ENCODE measurements at regions not wholly inside any gene's neighbourhood (a gene's known extent, or its start where the extent isn't known, plus 50 kb on each side); places are given as distances from the start of the nearest gene placed in this dataset.

DNA sequence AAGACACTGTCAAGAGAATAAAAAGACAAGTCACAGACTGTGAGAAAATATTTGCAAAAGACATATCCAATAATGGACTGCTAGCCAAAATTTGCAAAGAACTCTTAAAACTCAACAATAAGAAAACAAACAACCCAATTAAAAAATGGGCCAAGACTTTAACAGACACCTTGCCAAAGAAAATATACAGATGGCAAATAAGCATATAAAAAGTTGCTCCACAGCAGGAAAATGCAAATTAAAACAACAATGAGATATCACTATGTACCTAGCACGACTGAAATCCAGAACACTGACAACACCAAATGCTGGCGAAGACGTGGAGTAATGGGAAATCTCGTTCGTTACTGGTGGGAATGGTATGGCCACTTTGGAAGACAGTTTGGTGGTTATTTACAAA, 228.9 kb downstream of the TTC8 start:
- POLR2A ChIA-PET = no interaction called here
- CTCF ChIA-PET = no interaction called here
- H3K27me3 Mint-ChIP-seq (ENCODE audit: low read depth) = peaks cover 11% of the 10 kb centered on the region

DNA sequence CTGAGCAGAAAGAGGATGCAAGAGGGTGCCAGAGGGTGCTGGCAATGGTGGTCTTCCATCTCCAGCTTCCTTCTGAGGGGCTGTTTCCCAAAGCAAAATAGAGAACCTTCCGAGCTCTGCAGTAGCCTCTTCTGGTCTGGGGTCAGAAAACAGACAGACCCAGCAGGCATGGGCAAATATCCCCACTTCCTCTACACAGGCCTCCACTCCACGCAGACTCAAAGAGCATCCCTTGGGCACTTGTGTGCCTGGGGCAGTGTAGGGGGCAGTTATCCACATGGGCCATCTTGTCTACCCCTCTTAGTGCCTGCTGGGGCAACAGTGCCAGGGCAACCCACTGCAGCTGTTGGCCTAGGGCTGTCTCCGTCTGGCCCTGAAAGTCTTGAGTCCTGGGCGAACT, 231.9 kb downstream of the TTC8 start:
- ChIA-PET POLR2A (no interaction called here), CTCF (no interaction called here)
- ATAC-seq = no peak
- H3K36me3 Mint-ChIP-seq (ENCODE audit: low read depth) = no peaks in the 10 kb centered on the region
- no peak overlapping the region for H3K27ac Mint-ChIP-seq
- no peak overlapping the region for H3K4me3 Mint-ChIP-seq
- H3K4me1 Mint-ChIP-seq (ENCODE audit: low read depth) = no peaks in the 10 kb centered on the region
- no peak for DNase-seq
- H3K9me3 Mint-ChIP-seq (ENCODE audit: insufficient read depth) = peaks cover 6% of the 10 kb centered on the region
- H3K27me3 Mint-ChIP-seq (ENCODE audit: low read depth) = no peaks in the 10 kb centered on the region

More for the DNA sequence above, 228.9 kb downstream of the TTC8 start:
- Mint-ChIP-seq H3K36me3 (ENCODE audit: low read depth) (no peaks in the 10 kb centered on the region), H3K27ac (no peak overlapping the region), H3K4me1 (ENCODE audit: low read depth) (no peaks in the 10 kb centered on the region), H3K9me3 (ENCODE audit: insufficient read depth) (peaks cover 6% of the 10 kb centered on the region), H3K4me3 (no peak overlapping the region)
- no peak for DNase-seq
- no peak for ATAC-seq

DNA sequence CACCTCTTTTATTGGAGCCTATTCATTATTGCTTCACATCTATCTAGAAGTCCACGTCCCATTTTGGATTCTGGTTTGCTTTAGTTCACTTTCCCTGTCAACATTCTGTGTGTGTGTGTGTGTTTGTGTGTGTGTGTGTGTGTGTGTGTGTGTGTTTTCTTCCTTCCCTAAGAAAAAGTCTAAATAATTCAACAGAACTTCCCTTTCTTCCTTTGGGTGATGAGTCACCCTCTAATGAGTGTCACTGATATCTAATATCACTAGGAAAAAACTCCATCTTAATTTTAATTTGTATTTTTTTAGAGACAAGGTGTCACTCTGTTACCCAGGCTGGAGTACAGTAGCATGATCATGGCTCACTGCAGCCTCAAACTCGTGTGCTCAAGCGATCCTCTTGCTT, 234.2 kb downstream of the TTC8 start:
- Mint-ChIP-seq H3K4me1 (ENCODE audit: low read depth) (no peaks in the 10 kb centered on the region), H3K27me3 (ENCODE audit: low read depth) (peaks cover 11% of the 10 kb centered on the region)
- ATAC-seq = no peak

DNA sequence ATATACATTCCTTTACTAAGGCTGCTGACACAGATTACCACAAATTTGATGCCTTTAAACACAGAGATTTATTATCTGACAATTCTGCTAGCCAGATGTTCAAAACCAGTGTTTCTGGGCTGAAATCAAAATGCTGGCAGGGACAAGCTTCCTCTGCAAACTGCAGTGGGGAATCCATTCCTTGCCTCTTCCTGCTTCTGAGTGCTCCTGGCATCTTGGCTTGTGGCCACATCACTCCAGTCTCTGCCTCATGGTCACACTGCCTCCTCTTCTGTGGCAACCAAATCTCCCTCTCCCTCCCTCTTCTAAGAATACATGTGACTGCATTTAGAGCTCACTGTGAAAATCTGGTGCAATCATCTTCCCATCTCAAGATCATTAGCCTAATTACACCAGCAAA, 235.7 kb downstream of the TTC8 start:
- ATAC-seq = no peak

More for the DNA sequence above, 234.2 kb downstream of the TTC8 start:
- no peaks in the 10 kb centered on the region for H3K36me3 Mint-ChIP-seq (ENCODE audit: low read depth)
- no peak for DNase-seq
- H3K9me3 Mint-ChIP-seq (ENCODE audit: insufficient read depth) = no peaks in the 10 kb centered on the region
- no peak overlapping the region for H3K27ac Mint-ChIP-seq
- H3K4me3 Mint-ChIP-seq = no peak overlapping the region
- CTCF ChIA-PET = no interaction called here
- POLR2A ChIA-PET = no interaction called here

DNA sequence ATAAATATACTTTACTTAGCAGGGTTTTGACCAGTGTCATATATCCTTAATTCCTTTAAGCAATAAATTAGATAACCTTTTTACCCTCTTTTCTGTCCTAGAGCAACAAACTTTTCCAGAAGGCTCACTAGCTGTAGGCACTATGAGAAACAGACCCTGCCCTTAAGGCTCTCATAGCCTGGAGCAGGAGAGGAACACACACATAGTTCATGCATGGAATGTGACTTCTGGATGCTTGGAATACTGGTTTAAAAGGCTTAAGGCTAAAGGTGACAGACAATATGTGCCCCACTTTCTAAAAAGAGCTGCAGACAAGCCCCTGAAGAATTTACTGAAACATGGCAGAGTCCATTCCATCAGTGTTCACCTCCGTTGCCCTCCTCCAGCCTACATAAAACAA, 237.2 kb downstream of the TTC8 start:
- POLR2A ChIA-PET = no interaction called here
- ATAC-seq (no peak), DNase-seq (no peak)
- H3K4me1 Mint-ChIP-seq (ENCODE audit: low read depth) = peaks cover 3% of the 10 kb centered on the region
- H3K9me3 Mint-ChIP-seq (ENCODE audit: insufficient read depth) = no peaks in the 10 kb centered on the region
- H3K4me3 Mint-ChIP-seq = no peak overlapping the region
- H3K36me3 Mint-ChIP-seq (ENCODE audit: low read depth) = no peaks in the 10 kb centered on the region
- CTCF ChIA-PET = no interaction called here
- no peak overlapping the region for H3K27ac Mint-ChIP-seq
- H3K27me3 Mint-ChIP-seq (ENCODE audit: low read depth) = peaks cover 15% of the 10 kb centered on the region

More for the DNA sequence above, 235.7 kb downstream of the TTC8 start:
- ChIA-PET POLR2A (interaction anchor here (0.5 kb wide), 1 partner anchor 12 kb away, joined by 3 read pairs; no protein-coding TSS in a partner anchor), CTCF (no interaction called here)
- Mint-ChIP-seq H3K27me3 (ENCODE audit: low read depth) (peaks cover 12% of the 10 kb centered on the region), H3K4me3 (no peak overlapping the region), H3K9me3 (ENCODE audit: insufficient read depth) (no peaks in the 10 kb centered on the region), H3K27ac (no peak overlapping the region), H3K4me1 (ENCODE audit: low read depth) (no peaks in the 10 kb centered on the region), H3K36me3 (ENCODE audit: low read depth) (no peaks in the 10 kb centered on the region)
- DNase-seq = no peak

DNA sequence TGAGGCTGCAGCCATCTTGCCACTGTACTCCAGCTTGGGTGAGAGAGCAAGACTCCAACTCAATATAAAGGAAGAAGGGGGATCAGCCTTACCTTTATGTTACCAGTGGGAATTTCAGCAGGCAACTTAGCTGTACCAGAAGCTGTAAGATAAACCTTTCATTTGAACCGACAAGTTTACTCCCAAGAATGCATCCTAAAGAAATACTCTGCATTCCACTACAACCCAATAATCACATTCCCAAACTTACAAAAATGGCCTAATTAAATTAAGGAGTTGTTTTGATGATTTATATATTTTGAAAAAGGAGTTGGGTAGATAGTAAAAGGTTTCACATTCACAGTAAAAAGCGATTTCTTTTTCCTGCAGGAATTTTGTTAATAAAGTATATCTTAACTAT, 241.4 kb downstream of the TTC8 start:
- CTCF ChIA-PET = no interaction called here

DNA sequence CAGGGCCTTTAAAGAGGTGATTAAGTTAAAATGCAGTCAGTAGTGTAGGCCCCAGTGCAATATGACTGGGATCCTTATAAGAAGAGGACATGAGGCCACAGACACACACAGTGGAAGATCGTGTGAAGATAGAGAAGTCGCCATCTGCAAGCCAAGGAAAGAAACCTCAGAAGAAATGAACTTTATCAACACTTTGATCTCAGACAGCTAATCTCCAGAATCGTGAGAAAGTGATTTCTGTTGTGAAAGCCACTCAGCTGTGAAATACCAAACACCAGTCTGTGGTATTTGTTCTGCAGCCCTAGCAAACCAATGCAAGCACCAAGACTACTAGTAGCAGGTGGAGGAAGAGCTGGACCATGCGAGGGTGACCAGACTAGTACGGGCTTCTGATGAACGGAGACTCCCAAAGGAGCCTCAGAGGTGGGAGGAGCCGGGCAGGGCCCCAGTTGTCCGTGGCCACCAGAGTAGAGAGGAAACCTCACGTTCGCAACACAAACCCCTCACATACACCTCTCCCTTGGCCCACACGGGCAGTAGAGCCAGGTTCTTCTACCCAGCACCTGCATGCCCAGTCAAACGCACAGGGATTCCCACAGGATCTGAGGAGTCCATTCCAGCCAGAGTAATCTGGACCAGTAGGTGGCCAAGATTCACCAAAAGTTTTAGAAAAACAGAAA, 243.0 kb downstream of the TTC8 start:
- H3K27me3 Mint-ChIP-seq (ENCODE audit: low read depth) = peaks cover 23% of the 10 kb centered on the region
- H3K36me3 Mint-ChIP-seq (ENCODE audit: low read depth) = no peaks in the 10 kb centered on the region
- ATAC-seq (peak; percentile 90), DNase-seq (peak; percentile 46)
- no peak overlapping the region for H3K4me3 Mint-ChIP-seq
- H3K27ac Mint-ChIP-seq = no peak overlapping the region
- ChIA-PET CTCF (interaction anchor here (1.0 kb wide), 1 partner anchor 848 kb away, joined by 3 read pairs; no protein-coding TSS in a partner anchor), POLR2A (no interaction called here)
- peaks cover 15% of the 10 kb centered on the region for H3K4me1 Mint-ChIP-seq (ENCODE audit: low read depth)
- H3K9me3 Mint-ChIP-seq (ENCODE audit: insufficient read depth) = no peaks in the 10 kb centered on the region

More for the DNA sequence above, 241.4 kb downstream of the TTC8 start:
- POLR2A ChIA-PET = no interaction called here
- Mint-ChIP-seq H3K27ac (no peak overlapping the region), H3K27me3 (ENCODE audit: low read depth) (peaks cover 21% of the 10 kb centered on the region), H3K36me3 (ENCODE audit: low read depth) (no peaks in the 10 kb centered on the region), H3K9me3 (ENCODE audit: insufficient read depth) (no peaks in the 10 kb centered on the region), H3K4me1 (ENCODE audit: low read depth) (peaks cover 15% of the 10 kb centered on the region), H3K4me3 (no peak overlapping the region)
- ATAC-seq (no peak), DNase-seq (no peak)

DNA sequence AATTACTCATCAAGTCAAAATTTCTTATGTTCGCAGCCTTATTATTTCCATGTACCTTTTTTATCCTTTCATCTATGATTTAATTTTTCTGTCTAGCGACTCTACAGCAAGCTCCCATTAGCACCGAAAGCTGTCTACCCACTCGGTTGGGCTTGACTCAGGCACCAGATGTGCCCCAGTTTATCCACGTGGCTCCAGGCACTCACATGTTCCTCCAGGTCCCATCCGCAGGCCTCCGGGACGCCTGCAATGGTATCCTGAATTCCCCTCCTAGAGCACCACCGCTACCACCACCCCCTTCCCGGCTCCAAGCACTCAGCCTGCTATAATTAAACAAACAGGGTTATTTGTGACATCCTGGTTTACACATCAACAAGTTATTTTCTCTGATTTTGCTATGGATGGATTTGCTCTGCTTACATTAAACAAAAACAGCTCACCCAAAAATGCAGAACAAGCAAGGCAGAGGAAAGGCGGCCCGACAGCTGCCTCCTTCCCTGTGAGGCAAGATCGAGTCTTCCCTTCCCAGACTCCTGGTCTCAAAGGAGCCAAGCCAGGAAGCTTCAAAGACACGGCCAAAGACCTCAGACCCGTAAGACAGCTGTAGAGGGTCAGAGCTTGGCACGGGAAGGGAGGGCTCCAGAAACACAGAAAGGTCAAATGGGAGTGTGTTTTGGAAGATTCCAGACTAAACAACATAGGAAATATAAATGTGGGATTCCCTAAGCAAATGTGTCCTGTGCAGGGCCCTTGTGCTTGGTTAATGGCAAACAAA, 253.8 kb downstream of the TTC8 start:
- ChIA-PET POLR2A (interaction anchor here (0.6 kb wide), 1 partner anchor 35 kb away, joined by 3 read pairs; no protein-coding TSS in a partner anchor), CTCF (no interaction called here)
- Mint-ChIP-seq H3K36me3 (ENCODE audit: low read depth) (no peaks in the 10 kb centered on the region), H3K27ac (no peak overlapping the region), H3K4me1 (ENCODE audit: low read depth) (no peaks in the 10 kb centered on the region), H3K9me3 (ENCODE audit: insufficient read depth) (no peaks in the 10 kb centered on the region), H3K27me3 (ENCODE audit: low read depth) (peaks cover 16% of the 10 kb centered on the region), H3K4me3 (no peak overlapping the region)
- ATAC-seq = no peak
- DNase-seq = no peak

DNA sequence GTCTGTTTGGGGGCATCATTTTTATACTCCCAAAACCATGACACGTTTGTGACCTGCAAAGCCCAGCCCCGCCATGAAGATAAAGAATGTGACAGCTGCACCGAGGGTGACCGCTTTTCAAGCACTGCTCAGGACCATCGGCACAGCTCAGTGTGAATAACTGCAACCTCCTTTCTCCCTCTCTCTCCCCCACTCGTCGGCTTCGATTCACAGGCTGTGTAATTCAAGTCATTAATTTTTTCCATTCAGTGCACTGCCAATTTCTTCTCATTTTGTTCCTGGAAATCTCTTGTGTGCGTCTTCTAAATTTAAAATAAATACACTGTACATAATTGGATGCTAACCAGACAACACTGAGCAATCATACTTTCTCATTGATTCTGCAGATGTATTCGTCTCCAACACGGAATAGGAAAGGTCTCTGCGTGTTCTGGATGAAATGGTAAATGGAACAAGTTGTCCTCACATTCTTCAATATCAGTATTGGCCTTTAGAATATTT, 260.8 kb downstream of the TTC8 start:
- Mint-ChIP-seq H3K9me3 (ENCODE audit: insufficient read depth) (no peaks in the 10 kb centered on the region), H3K4me3 (no peak overlapping the region), H3K36me3 (ENCODE audit: low read depth) (no peaks in the 10 kb centered on the region), H3K4me1 (ENCODE audit: low read depth) (no peaks in the 10 kb centered on the region), H3K27me3 (ENCODE audit: low read depth) (peaks cover 3% of the 10 kb centered on the region), H3K27ac (no peak overlapping the region)
- CTCF ChIA-PET = no interaction called here
- no peak for DNase-seq
- no peak for ATAC-seq
- POLR2A ChIA-PET = no interaction called here

DNA sequence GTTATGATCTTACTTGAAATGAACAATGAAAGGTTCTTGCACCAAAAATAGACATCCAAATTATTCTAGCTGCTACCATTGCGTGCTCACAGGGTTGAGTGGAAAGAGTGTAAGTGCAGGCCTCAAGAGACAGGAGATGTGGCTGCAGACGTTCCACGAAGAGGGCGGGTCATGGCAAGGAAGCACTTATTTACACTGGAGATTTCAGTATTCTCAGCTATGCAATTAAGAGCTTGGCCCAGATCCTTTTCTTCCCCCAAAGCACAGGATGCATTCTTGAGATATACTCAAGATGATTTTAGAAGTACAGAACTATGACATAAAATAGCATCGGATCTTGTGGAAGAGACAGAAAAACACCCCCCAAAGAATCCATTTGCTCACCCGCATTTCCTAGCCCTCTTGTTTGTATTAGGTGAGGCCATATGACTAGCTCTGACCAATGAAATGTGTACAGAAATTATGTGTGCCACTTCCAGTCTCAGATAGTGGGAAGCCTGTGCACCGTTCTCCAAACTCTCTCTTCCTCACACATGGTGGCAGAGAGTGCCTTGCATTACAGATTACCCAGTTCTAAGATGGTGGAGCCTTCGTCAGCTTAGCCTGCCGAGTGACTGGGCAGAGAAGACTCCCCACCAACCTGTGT, 261.4 kb downstream of the TTC8 start:
- ChIA-PET POLR2A (no interaction called here), CTCF (no interaction called here)
- Mint-ChIP-seq H3K27ac (no peak overlapping the region), H3K4me3 (no peak overlapping the region), H3K27me3 (ENCODE audit: low read depth) (peaks cover 3% of the 10 kb centered on the region), H3K36me3 (ENCODE audit: low read depth) (no peaks in the 10 kb centered on the region), H3K9me3 (ENCODE audit: insufficient read depth) (no peaks in the 10 kb centered on the region), H3K4me1 (ENCODE audit: low read depth) (no peaks in the 10 kb centered on the region)
- ATAC-seq (no peak), DNase-seq (no peak)

DNA sequence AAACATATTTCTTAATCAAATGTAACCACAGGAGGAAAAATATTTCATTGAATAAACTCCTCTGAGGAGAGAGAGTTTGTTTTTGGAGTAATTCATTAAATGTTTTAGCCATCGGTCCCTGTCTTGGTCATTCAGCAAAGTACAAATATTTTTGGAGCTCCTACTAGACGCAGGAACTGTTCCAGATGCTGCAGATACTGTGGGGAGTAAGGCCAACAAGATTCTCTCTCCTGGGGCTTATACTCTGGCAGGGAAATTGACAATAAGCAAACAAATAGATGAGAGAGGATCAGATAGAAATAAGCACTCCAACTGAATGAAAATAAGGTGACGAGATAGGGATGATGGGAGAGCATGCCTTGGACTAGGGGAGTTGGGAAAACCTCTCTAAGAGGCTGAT, 264.1 kb downstream of the TTC8 start:
- Mint-ChIP-seq H3K27me3 (ENCODE audit: low read depth) (peaks cover 6% of the 10 kb centered on the region), H3K4me3 (no peak overlapping the region), H3K36me3 (ENCODE audit: low read depth) (no peaks in the 10 kb centered on the region), H3K9me3 (ENCODE audit: insufficient read depth) (peaks cover 7% of the 10 kb centered on the region), H3K27ac (no peak overlapping the region), H3K4me1 (ENCODE audit: low read depth) (no peaks in the 10 kb centered on the region)
- ChIA-PET CTCF (no interaction called here), POLR2A (no interaction called here)
- no peak for ATAC-seq
- no peak for DNase-seq

DNA sequence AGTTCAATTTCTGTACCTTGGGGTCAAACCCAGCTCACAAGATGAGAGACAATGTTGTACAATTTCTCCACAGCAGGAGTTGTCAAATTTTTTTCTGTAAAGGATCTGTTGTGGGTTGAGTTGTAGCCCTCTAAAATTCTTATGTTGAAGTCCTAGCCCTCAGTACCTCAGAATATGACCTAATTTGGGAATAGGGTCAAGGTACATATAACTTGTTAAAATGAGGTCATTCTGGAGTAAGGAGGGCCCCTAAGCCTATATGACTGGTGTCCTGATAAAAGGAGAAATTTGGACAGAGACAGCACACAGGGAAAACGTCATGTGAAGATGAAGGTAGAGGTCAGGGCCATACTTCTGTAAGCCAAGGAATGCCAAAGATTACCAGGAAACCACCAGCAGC, 264.9 kb downstream of the TTC8 start:
- H3K27me3 Mint-ChIP-seq (ENCODE audit: low read depth) = peaks cover 9% of the 10 kb centered on the region
- ATAC-seq = no peak

More for the DNA sequence above, 264.9 kb downstream of the TTC8 start:
- H3K27ac Mint-ChIP-seq = no peak overlapping the region
- CTCF ChIA-PET = no interaction called here
- H3K36me3 Mint-ChIP-seq (ENCODE audit: low read depth) = no peaks in the 10 kb centered on the region
- peaks cover 7% of the 10 kb centered on the region for H3K9me3 Mint-ChIP-seq (ENCODE audit: insufficient read depth)
- no peak overlapping the region for H3K4me3 Mint-ChIP-seq
- no peaks in the 10 kb centered on the region for H3K4me1 Mint-ChIP-seq (ENCODE audit: low read depth)
- DNase-seq = no peak
- POLR2A ChIA-PET = no interaction called here

Measured in activated CD8-positive, alpha-beta T cell treated with anti-CD3 and anti-CD28 coated beads, Interleukin-2, amount 10 ng/mL, durations not matched to agents 7 days and 5 days (primary cell).